GM21360 (cell line): ENCODE measurements at regions not wholly inside any gene's neighbourhood (a gene's known extent, or its start where the extent isn't known, plus 50 kb on each side); places are given as distances from the start of the nearest gene placed in this dataset.

Source experiments
- ATAC-seq: cut with Tn5 transposase; IDR thresholded peaks from one replicate; pipeline ENCODE4 v1.9.1; 2021; ENCODE audit warnings: mild to moderate bottlenecking, moderate library complexity; ENCODE audit not compliant: unreplicated experiment

- ATAC-seq = no peak
Observed at GRCh38 chr10:3723766-3724165, 61.2 kb downstream of the KLF6 start.

- ATAC-seq = no peak
Observed at GRCh38 chr10:3720228-3721019, 64.6 kb downstream of the KLF6 start.

- ATAC-seq = no peak
Observed at GRCh38 chr10:3719024-3719843, 65.8 kb downstream of the KLF6 start.

GRCh38 chr10:3716093-3716492 lies 68.9 kb downstream of the KLF6 start:
- no peak for ATAC-seq

DNA sequence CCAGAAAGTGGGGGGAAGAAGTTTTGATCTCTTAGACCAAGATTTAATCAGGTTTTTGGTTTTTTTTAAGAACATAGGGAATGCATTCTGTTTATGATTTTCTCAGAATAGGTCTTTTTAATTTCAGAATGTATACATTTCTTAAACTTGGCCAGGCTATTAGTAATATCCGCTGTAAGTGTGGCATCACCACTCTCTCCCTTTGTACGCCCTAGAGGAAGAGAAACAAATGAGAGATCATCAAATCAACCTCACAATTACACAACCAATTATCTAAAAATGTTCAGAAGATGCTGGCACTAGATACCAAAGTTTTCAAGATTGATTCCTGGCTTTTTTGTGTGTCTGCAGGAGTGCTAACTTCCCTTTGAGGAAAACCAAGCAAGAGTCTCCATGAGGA lies 70.0 kb downstream of the KLF6 start:
- ATAC-seq = no peak

GRCh38 chr10:3714531-3714930 lies 70.5 kb downstream of the KLF6 start:
- ATAC-seq = no peak

GRCh38 chr10:3712707-3713106 lies 72.3 kb downstream of the KLF6 start:
- ATAC-seq = no peak

DNA sequence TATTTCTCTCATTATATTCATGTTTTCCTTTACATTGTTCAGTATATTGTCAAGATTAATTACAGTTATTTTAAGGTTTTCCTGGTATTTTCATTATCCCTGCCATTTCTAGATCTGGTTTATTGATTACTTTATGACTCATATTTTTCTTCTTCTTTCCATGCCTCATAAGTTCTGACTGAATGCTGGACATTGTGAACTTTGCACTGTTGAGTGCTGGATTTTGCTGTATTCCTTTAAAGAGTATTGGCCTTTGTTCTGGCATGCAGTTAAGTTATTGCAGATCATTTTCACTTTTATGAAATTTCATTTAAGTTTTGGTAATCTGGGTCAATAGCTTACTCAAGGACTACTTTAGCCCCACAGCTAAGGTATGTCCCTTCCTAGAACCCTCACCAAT lies 73.1 kb downstream of the KLF6 start:
- ATAC-seq = no peak

GRCh38 chr10:3710764-3711163 lies 74.2 kb downstream of the KLF6 start:
- ATAC-seq = no peak

DNA sequence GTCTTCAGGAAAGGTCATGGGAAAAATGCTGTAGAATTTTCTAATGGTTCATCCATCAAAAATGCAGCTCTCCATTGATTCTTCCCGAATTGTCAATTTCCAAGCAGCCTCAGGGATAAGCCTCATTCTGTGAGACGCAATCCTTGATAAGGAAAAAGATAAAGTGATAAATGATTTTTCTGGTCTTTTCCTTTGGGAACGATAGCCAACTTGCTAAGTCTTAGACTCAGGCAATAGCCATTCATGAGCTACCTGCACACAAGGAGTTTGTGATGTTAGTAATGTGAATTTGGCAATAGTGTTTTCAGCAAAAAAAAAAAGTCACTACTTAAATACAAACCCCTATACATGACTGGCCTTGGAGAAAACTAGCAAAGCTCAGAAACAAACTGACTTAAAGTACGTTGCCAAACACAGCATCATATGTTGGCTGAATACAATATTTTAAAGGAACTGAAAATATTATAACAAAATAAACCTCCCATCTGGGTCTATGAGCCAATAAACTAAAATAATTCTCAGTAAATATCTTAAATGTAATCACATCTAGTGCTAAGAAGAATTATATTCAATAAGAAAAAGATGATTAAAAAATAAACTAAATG lies 75.5 kb downstream of the KLF6 start:
- no peak for ATAC-seq

DNA sequence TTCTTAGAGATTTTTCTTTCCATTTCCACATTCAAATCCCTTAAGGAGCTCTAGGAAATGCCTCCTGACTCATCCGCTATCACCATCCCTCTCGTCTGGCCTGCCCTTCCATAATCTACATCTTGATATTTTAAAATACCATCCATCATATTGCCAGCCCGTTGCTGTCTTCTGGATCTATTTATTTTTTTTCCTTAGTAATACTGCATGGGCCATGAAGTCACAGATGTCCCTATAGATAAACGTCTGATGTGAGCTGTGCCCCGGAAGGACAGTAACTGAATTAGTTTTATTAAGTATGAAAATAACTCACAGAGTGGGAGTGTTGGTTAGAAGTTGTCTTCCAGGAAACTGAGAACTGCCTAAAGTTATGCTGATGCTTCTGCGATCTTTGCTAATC lies 76.2 kb downstream of the KLF6 start:
- ATAC-seq = no peak

DNA sequence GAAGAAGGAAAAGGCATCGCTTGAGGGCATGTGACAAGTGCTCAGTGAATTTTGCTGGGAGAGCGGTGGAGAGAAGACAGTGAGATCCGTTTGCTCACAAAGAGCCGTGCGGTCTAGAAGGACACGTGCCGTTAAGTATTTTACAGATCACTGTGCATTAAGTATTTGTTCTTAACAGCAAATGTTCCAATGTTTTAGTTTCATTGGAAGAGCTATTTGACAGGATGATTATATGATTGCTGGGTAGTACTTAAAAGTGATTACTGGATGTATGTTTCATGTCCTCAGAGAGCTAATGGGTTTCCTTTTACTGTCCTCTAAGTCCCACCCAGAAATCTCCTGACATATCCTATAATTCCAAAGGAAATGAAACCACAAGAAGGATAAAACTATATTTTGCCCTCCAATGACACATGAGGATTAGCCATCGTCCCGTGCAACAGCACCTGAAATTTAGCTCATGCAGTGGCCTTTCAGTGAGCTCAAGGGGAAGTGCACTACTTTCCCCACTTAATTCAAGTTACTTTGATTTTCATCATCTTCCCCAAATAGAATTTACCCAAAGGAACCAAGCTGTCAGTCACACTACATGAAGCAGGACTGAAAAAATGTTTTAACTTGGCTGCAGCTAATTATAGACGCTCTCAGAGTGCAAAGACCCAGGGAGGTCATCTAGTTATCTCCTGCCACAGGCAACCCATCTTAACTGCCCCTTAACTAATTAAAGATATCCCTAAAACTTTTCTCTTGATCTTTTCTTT lies 80.3 kb downstream of the KLF6 start:
- ATAC-seq = no peak

- no peak for ATAC-seq
Observed at GRCh38 chr10:3702569-3702968, 82.4 kb downstream of the KLF6 start.

- ATAC-seq = no peak
Observed at GRCh38 chr10:3702056-3702546, 82.9 kb downstream of the KLF6 start.

- no peak for ATAC-seq
Observed at GRCh38 chr10:3701491-3701890, 83.5 kb downstream of the KLF6 start.

GRCh38 chr10:3700531-3701076 lies 84.4 kb downstream of the KLF6 start:
- no peak for ATAC-seq

DNA sequence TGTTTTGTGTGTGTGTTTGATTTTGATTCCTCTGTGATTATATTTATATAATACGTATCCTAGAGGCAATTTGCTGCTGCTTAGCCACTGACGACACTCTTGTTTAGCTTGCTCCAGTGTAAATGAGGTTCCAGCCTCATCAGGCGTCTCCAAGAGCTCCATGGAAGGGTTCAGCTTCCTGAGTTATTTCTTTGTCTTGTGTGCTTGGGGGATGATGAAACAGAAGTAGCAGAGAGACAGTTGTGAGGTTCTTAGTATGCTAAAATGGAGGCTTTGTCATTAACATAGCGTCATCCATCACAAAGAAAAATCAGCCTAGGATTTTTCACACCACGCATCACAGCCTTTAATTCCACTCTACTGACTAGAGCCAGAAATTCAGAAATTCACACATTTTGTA lies 85.1 kb downstream of the KLF6 start:
- ATAC-seq = no peak

- no peak for ATAC-seq
Observed at GRCh38 chr10:3698312-3698711, 86.7 kb downstream of the KLF6 start.

DNA sequence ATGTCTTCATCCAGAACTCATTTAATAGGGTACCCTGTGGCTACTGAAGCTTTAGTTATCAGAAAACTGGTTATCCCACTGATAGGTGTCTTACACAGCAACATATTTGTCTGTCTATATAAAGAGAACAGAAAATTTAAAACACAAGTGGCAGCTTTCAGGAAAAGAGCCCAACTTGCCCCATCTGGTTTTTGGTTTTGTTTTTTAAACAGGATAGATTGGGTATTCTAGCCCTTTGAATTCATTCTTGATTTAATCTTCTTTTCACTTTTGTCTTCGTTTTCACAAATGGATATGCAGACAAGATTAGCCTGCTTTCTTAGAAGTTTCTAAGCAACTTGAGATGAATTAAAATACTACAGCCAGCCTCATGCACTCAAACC lies 91.3 kb downstream of the KLF6 start:
- no peak for ATAC-seq

DNA sequence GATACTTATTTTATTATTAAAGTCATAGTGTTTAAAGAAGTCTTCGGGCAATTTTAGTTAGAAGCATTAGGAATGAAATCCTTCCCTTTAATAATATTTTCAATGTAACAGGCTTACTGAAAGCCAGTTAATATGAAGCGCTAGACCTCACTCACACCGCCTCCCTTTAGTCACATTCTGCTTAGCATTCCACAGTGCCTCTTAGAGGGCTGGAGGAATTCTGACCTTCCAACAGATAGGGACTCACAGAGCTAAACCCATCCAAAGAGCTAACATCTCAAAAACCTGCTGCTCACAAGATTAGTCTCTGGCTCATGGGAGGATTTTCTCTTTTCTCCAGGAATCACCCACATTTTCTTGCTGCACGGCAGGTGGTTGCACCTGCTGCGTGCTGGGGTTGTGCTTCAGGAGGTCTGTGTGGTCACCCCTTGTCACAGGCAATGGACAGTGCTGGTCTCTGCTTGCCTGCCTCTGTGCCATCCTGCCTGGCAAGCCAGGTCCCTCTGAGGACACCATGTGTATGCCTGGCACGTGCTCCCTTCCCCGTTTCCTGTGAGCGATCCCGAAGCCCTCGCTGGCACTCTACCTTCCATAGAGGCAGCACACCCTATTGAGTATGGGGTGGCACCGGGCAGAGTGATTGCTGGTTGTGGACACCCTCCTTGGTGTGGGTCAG lies 91.8 kb downstream of the KLF6 start:
- ATAC-seq = no peak
